Tibial nerve (tissue), 4 donors: ENCODE measurements at regions not wholly inside any gene's neighbourhood (a gene's known extent, or its start where the extent isn't known, plus 50 kb on each side); places are given as distances from the start of the nearest gene placed in this dataset.

ENCODE experiments used
- DNase-seq, 2 donors: peaks; one replicate each; pipeline ENCODE4 v3.0.0-alpha.2; 2019; ENCODE audit warnings: low spot score in 2 of 2
- H3K27ac ChIP-seq, 4 donors: fragments of 200-600 bp; sonication (generic) in 3 of 4; one replicate each; pipeline ENCODE4 v1.5.1; 2017 to 2019; ENCODE audit warnings: mild to moderate bottlenecking in 1 of 4
- H3K27me3 ChIP-seq, 2 donors: fragments of 200-600 bp; sonication (generic) in 1 of 2; one replicate each; pipeline versions ENCODE4 v1.5.1 to v1.6.0; 2017 to 2019
- H3K36me3 ChIP-seq, 3 donors: fragments of 200-600 bp; sonication (generic); one replicate each; pipeline ENCODE4 v1.5.1; 2018 to 2019
- H3K4me1 ChIP-seq, 4 donors: fragments of 200-600 bp; sonication (generic) in 3 of 4; one replicate each; pipeline ENCODE4 v1.5.1; 2017 to 2019
- H3K4me3 ChIP-seq, 4 donors: fragments of 200-600 bp; sonication (generic) in 3 of 4; one replicate each; pipeline ENCODE4 v1.5.1; 2017 to 2019; ENCODE audit warnings: mild to moderate bottlenecking in 1 of 4, moderate library complexity in 1 of 4
- H3K9me3 ChIP-seq, 4 donors: fragments of 200-600 bp; sonication (generic) in 3 of 4; one replicate each; pipeline ENCODE4 v1.5.1; 2017 to 2019
- EP300 ChIP-seq, 2 donors: sonication (generic); formaldehyde crosslinking; IDR thresholded peaks; one replicate each; pipeline ENCODE4 v1.6.1; 2017; ENCODE audit warnings: antibody characterized with exemption in 2 of 2, mild to moderate bottlenecking in 1 of 2
- POLR2A ChIP-seq, 2 donors: fragments of 450-650 bp; IDR thresholded peaks; one replicate each; pipeline ENCODE4 v1.6.1; 2017; ENCODE audit warnings: antibody characterized with exemption in 2 of 2, mild to moderate bottlenecking in 2 of 2, moderate library complexity in 2 of 2
- WGBS, 2 donors: methylation state at CpG; one replicate each; pipeline ENCODE4 v1.1.5; 2018; 5-methylcytosine and 5-hydroxymethylcytosine counted together
- TF ChIP-seq, protein P1 (sequence below), 5 experiments: fragments of 200-600 bp in 3 of 5; fragments of 450-650 bp in 2 of 5; sonication (generic) in 3 of 5; IDR thresholded peaks; one replicate each; pipeline ENCODE4 v1.5.1; 2016 to 2019; ENCODE audit warnings: antibody characterized with exemption in 5 of 5, mild to moderate bottlenecking in 3 of 5, moderate library complexity in 2 of 5

DNA sequence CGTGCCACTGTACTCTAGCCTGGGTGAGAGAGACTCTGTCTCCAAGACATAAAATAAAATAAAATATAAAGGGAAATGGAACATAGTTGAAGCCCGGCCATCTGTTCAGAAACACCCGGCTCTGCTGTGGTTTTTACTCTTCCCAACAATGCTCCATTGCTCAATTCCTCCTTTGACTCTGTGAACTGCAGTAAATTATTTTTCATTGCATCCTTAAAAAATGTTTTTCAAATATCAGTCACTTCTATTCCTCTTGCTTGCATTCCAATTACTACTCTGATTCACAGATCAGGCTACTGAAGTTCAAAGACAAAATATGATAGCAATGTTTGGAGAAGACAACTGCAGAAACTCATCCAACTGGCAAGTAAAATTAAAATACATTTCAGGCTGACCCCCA is 983.0 kb downstream of the SORCS1 start:
- Histone ChIP-seq H3K27ac (no peak overlapping the region), H3K4me1 (no peaks in the 10 kb centered on the region), H3K9me3 (no peaks in the 10 kb centered on the region), H3K27me3 (no peaks in the 10 kb centered on the region), H3K4me3 (no peak overlapping the region), H3K36me3 (no peaks in the 10 kb centered on the region)
- TF ChIP-seq, protein P1, sequence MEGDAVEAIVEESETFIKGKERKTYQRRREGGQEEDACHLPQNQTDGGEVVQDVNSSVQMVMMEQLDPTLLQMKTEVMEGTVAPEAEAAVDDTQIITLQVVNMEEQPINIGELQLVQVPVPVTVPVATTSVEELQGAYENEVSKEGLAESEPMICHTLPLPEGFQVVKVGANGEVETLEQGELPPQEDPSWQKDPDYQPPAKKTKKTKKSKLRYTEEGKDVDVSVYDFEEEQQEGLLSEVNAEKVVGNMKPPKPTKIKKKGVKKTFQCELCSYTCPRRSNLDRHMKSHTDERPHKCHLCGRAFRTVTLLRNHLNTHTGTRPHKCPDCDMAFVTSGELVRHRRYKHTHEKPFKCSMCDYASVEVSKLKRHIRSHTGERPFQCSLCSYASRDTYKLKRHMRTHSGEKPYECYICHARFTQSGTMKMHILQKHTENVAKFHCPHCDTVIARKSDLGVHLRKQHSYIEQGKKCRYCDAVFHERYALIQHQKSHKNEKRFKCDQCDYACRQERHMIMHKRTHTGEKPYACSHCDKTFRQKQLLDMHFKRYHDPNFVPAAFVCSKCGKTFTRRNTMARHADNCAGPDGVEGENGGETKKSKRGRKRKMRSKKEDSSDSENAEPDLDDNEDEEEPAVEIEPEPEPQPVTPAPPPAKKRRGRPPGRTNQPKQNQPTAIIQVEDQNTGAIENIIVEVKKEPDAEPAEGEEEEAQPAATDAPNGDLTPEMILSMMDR (IDR thresholded peaks at IDR 0.05) = no peak
- TF ChIP-seq EP300 (IDR thresholded peaks at IDR 0.05) = no peak
- TF ChIP-seq POLR2A (IDR thresholded peaks at IDR 0.05) = no peak
- WGBS, 2 donors = 28 to 35% methylated on average over 3 of the region's 3 CpGs
- DNase-seq = no peak

DNA sequence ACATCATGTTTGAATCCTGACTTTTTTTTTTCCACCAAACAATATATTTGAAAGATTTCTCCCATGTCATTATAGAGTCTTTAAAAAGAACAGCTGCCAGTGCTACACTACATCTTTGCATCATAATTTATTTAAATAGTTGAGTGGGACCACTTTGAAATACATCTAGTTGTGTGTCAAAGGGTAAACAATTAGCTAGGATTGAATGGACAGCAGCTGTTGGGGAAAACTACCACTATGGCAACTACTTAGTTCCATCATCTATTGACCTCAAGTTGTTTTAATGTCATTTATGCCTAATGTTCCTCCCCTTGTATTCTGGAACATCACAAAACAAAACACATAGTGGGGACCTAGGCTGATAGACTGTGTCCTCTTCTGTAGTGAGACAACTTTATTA is 985.1 kb downstream of the SORCS1 start:
- TF ChIP-seq, protein P1 (IDR thresholded peaks at IDR 0.05) = no peak
- TF ChIP-seq POLR2A (IDR thresholded peaks at IDR 0.05) = no peak
- no peak for TF ChIP-seq EP300 (IDR thresholded peaks at IDR 0.05)
- Histone ChIP-seq H3K4me3 (no peak overlapping the region), H3K36me3 (no peaks in the 10 kb centered on the region), H3K4me1 (no peaks in the 10 kb centered on the region), H3K27me3 (no peaks in the 10 kb centered on the region), H3K9me3 (no peaks in the 10 kb centered on the region), H3K27ac (no peak overlapping the region)
- DNase-seq = no peak

DNA sequence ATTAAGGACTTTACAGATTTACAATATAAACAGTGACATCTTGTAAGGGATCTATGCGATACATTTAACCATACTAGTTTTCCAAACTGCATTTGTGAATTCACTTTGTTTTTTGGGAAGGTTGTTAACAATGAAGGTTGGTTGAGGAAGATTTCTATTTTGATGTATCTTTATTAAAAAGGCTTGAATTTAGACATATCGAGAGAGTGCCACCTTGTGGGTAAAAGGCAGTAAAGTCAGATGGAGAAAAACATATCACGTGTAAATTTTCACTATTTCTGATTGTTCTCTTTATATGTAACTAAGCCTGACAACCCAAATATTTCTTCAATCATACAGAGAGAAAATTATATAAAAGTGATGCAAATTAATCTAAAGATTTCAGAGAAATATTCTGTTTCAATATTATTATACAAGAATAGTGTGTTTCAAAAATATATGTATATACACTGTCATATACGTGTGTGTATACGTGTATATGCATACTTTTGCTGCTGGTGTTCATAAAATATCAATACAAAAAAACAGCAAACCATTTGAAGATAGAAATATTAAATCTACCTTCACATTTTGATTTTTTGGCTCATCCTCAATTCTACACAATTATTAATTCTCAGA is 988.6 kb downstream of the SORCS1 start:
- Histone ChIP-seq H3K4me1 (no peaks in the 10 kb centered on the region), H3K27ac (no peak overlapping the region), H3K9me3 (no peaks in the 10 kb centered on the region), H3K27me3 (no peaks in the 10 kb centered on the region), H3K4me3 (no peak overlapping the region), H3K36me3 (no peaks in the 10 kb centered on the region)
- no peak for DNase-seq
- WGBS, 2 donors = 51 to 53% methylated on average over 5 of the region's 5 CpGs
- TF ChIP-seq, protein P1 (IDR thresholded peaks at IDR 0.05) = peak; percentile 31 to 54 (median 39)
- TF ChIP-seq POLR2A (IDR thresholded peaks at IDR 0.05) = no peak

DNA sequence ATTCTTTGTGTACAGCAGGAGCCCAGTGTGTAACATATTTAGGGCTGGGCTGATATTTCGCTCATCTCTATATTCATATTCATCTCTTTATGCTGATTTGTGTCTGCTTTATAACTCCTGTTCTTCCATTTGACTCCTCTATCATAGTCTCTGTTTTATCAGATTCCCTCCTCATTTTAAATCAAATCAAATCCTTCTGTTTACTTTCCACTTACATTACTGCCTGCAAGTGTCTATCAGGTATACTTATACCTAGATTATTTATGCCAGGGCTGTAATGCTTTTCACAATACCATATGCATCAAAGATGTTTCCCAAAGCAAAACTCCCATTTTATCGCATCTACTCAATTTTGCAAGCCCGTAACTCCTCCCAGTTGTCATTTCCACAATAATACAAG is 990.7 kb downstream of the SORCS1 start:
- Histone ChIP-seq H3K4me3 (no peak overlapping the region), H3K36me3 (no peaks in the 10 kb centered on the region), H3K9me3 (no peaks in the 10 kb centered on the region), H3K4me1 (no peaks in the 10 kb centered on the region), H3K27me3 (no peaks in the 10 kb centered on the region), H3K27ac (no peak overlapping the region)
- TF ChIP-seq, protein P1 (IDR thresholded peaks at IDR 0.05) = no peak
- TF ChIP-seq EP300 (IDR thresholded peaks at IDR 0.05) (no peak), POLR2A (IDR thresholded peaks at IDR 0.05) (no peak)
- no peak for DNase-seq
- WGBS, 2 donors = 64 to 69% methylated on average over 3 of the region's 3 CpGs

DNA sequence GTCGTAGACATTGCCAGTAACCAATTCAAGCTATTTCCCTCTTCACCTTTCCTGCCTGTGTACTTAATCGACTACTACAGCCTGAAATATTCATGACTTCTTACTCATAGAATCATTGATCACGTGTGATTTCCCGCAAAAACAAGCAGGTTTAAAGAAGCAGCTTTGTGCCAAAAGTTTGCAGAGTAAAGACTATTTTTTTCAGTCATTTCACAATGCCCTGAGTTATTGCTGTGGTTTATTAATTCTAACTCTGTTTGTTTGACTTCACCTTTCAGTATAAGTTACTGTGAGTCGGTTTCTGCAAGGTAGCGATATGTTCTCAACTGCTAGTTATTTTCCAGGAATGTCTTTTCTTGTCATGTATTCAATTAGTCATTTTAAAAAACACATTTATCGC is 995.3 kb downstream of the SORCS1 start:
- DNase-seq = no peak
- no peak overlapping the region for H3K4me3 ChIP-seq
- no peak overlapping the region for H3K27ac ChIP-seq
- 70 to 73% methylated on average over 7 of the region's 7 CpGs for WGBS, 2 donors
- H3K4me1 ChIP-seq = no peaks in the 10 kb centered on the region
- TF ChIP-seq, protein P1 (IDR thresholded peaks at IDR 0.05) = no peak
- no peak for TF ChIP-seq POLR2A (IDR thresholded peaks at IDR 0.05)
- TF ChIP-seq EP300 (IDR thresholded peaks at IDR 0.05) = no peak
- no peaks in the 10 kb centered on the region for H3K9me3 ChIP-seq
- no peaks in the 10 kb centered on the region for H3K36me3 ChIP-seq
- H3K27me3 ChIP-seq = no peaks in the 10 kb centered on the region
